T-cell (primary cell): ENCODE measurements at regions not wholly inside any gene's neighbourhood (a gene's known extent, or its start where the extent isn't known, plus 50 kb on each side); places are given as distances from the start of the nearest gene placed in this dataset.
A peak's percentile ranks its signal among the peaks of the same experiment; 100 is the strongest.

Source experiments
- ATAC-seq, 4 experiments: fragments of 200-7000 bp in 3 of 4; fragments of 150-1000 bp in 1 of 4; cut with Tn5 transposase; replicated peaks in 1 of 4; 1 replicate in 3 of 4; 2 replicates in 1 of 4; pipeline ENCODE4 v1.10.0; 2021; ENCODE audit warnings: moderate library complexity in 3 of 4, mild to moderate bottlenecking in 2 of 4, moderate number of reproducible peaks in 1 of 4
- CTCF ChIA-PET, 2 donors: fragments of 300-600 bp; sonication (Branson Sonifier 250); formaldehyde crosslinking; loops; one replicate each; lab custom pipeline; 2022; ENCODE audit warnings: antibody characterized with exemption in 2 of 2; lab: Charles Lee
- POLR2A ChIA-PET, 2 donors: fragments of 300-600 bp; sonication (Branson Sonifier 250); formaldehyde crosslinking; loops; one replicate each; lab custom pipeline; 2022; ENCODE audit warnings: antibody characterized with exemption in 2 of 2; lab: Charles Lee
- DNase-seq, 35 experiments: peaks; one replicate each; pipeline versions ENCODE4 v3.0.0 to v3.0.0-alpha.2; 2013 to 2023
- H3K27ac ChIP-seq: one replicate; pipeline ENCODE4 v1.5.1; 2013; ENCODE audit warnings: low read length
- H3K27me3 ChIP-seq, 2 experiments: replicated peaks in 1 of 2; 1 replicate in 1 of 2; 2 replicates in 1 of 2; pipeline versions ENCODE4 v1.6.1 to v1.7.0; 2013; ENCODE audit warnings: low read length in 1 of 2, mixed read lengths in 1 of 2; ENCODE audit not compliant: control insufficient read depth in 2 of 2, insufficient read depth in 2 of 2; ENCODE audit errors: extremely low read depth in 1 of 2
- H3K36me3 ChIP-seq, 2 donors: 1 replicate in 1 of 2; 2 replicates in 1 of 2; pipeline versions ENCODE4 v1.6.1 to v1.7.0; 2013; ENCODE audit warnings: low read length in 1 of 2; ENCODE audit not compliant: control insufficient read depth in 2 of 2, insufficient read depth in 1 of 2; ENCODE audit errors: extremely low read depth in 1 of 2
- H3K4me1 ChIP-seq, 2 experiments: 1 replicate in 1 of 2; 2 replicates in 1 of 2; pipeline versions ENCODE4 v1.6.1 to v1.7.0; 2013; ENCODE audit warnings: low read length in 2 of 2, mixed read lengths in 1 of 2; ENCODE audit not compliant: insufficient read depth in 2 of 2, control insufficient read depth in 1 of 2; ENCODE audit errors: extremely low read depth in 1 of 2
- H3K4me3 ChIP-seq, 2 donors: 1 replicate in 1 of 2; 2 replicates in 1 of 2; pipeline versions ENCODE4 v1.5.1 to v1.7.0; 2013; ENCODE audit warnings: mild to moderate bottlenecking in 2 of 2, low read length in 1 of 2, moderate library complexity in 1 of 2; ENCODE audit not compliant: control insufficient read depth in 1 of 2; ENCODE audit errors: extremely low read depth in 1 of 2
- H3K9me3 ChIP-seq: 2 replicates; pipeline ENCODE4 v1.7.0; 2013
- H3K27ac Mint-ChIP-seq, 2 donors: one replicate each; pipeline ENCODE4 v1.8.0; 2020 to 2021; ENCODE audit warnings: mild to moderate bottlenecking in 2 of 2, mixed read lengths in 2 of 2
- H3K27me3 Mint-ChIP-seq, 2 donors: one replicate each; pipeline ENCODE4 v1.8.0; 2021 to 2022; ENCODE audit warnings: mixed read lengths in 2 of 2
- H3K36me3 Mint-ChIP-seq: one replicate; pipeline ENCODE4 v1.8.0; 2021; ENCODE audit warnings: mixed read lengths
- H3K4me1 Mint-ChIP-seq, 3 donors: one replicate each; pipeline ENCODE4 v1.8.0; 2020 to 2022; ENCODE audit warnings: mixed read lengths in 3 of 3, mild to moderate bottlenecking in 1 of 3
- H3K4me3 Mint-ChIP-seq, 3 donors: one replicate each; pipeline ENCODE4 v1.8.0; 2020 to 2022; ENCODE audit warnings: mild to moderate bottlenecking in 3 of 3, mixed read lengths in 3 of 3, moderate library complexity in 3 of 3
- H3K9me3 Mint-ChIP-seq, 3 donors: one replicate each; pipeline ENCODE4 v1.8.0; 2020 to 2022; ENCODE audit warnings: mixed read lengths in 3 of 3
- WGBS: methylation state at CpG from one replicate; pipeline ENCODE4 v1.1.5; 2013; ENCODE audit warnings: missing lambda C conversion rate; ENCODE audit not compliant: insufficient coverage; 5-methylcytosine and 5-hydroxymethylcytosine counted together

DNA sequence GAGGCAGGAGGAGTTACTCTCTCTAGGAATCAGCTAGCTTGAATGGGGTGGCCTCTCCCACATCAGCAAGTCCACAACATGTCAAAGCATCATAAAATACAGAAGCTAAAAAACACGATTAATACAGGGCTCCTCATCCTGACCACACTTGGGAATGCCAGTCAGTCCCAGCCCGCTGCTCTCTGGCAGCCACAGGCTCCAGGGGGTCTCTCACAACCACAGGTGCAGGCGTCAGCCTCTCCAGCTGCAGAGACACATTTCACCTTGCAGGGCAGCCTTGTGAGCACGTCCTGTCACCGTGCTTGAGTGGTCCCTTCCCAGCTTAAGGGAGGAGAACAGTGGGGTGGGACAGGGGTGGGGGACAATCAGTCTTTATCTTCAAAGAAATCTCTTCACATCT is 137.4 kb upstream of the SH3BP4 start:
- ChIA-PET POLR2A (no interaction called here), CTCF (no interaction called here)
- Histone ChIP-seq H3K4me1 (no peaks in the 10 kb centered on the region), H3K4me3 (no peak overlapping the region), H3K9me3 (no peaks in the 10 kb centered on the region), H3K36me3 (no peaks in the 10 kb centered on the region), H3K27ac (no peak overlapping the region), H3K27me3 (peaks cover 0 to 10% of the 10 kb centered on the region in 2 experiments)
- Mint-ChIP-seq H3K9me3 (no peaks in the 10 kb centered on the region), H3K27ac (no peak overlapping the region), H3K4me3 (no peak overlapping the region), H3K36me3 (no peaks in the 10 kb centered on the region), H3K27me3 (peaks cover 25 to 32% of the 10 kb centered on the region in 2 donors), H3K4me1 (no peaks in the 10 kb centered on the region)
- ATAC-seq: no peak
- DNase-seq: no peak
- WGBS: 53% methylated on average over 2 of the region's 5 CpGs

GRCh38 chr2:234812851-234813250 is 139.0 kb upstream of the SH3BP4 start:
- Mint-ChIP-seq H3K4me3 (no peak overlapping the region), H3K9me3 (no peaks in the 10 kb centered on the region), H3K27me3 (peaks cover 29 to 37% of the 10 kb centered on the region in 2 donors), H3K4me1 (no peaks in the 10 kb centered on the region), H3K36me3 (no peaks in the 10 kb centered on the region), H3K27ac (no peak overlapping the region)
- CTCF ChIA-PET: no interaction called here
- Histone ChIP-seq H3K4me3 (no peak overlapping the region), H3K9me3 (no peaks in the 10 kb centered on the region), H3K27ac (no peak overlapping the region), H3K36me3 (no peaks in the 10 kb centered on the region), H3K4me1 (no peaks in the 10 kb centered on the region), H3K27me3 (peaks cover 0 to 13% of the 10 kb centered on the region in 2 experiments)
- no peak for DNase-seq
- POLR2A ChIA-PET: no interaction called here
- WGBS: 82% methylated on average over 2 of the region's 2 CpGs
- no peak for ATAC-seq

DNA sequence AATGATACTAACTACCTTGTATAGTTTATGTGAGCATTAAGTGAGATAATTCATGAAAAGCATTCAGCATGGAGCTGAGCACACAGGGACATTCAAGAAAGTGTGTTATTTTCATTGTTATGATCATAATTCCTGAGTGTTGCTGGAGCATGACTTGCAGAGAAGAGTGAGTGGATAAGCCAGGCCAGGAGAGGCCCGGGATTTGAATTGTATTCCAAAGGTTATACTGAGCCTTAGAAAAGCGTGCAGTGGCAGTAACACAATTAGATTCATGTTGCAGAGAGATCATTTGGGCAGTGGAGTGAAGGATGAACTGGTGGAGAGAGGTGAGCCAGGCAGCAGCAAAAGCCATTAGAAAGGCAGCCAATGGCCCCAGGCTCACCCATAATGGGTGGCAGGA is 142.9 kb upstream of the SH3BP4 start:
- H3K4me3 ChIP-seq: no peak overlapping the region
- DNase-seq (no peak), ATAC-seq (no peak)
- no peaks in the 10 kb centered on the region for H3K4me1 ChIP-seq
- peaks cover 0 to 7% of the 10 kb centered on the region in 2 experiments for H3K27me3 ChIP-seq
- no peaks in the 10 kb centered on the region for H3K36me3 ChIP-seq
- H3K4me3 Mint-ChIP-seq: no peak overlapping the region
- 58% methylated on average over 2 of the region's 2 CpGs for WGBS
- CTCF ChIA-PET: no interaction called here
- no peaks in the 10 kb centered on the region for H3K9me3 ChIP-seq
- POLR2A ChIA-PET: no interaction called here
- H3K27me3 Mint-ChIP-seq: peaks cover 29 to 35% of the 10 kb centered on the region in 2 donors
- H3K36me3 Mint-ChIP-seq: no peaks in the 10 kb centered on the region
- H3K9me3 Mint-ChIP-seq: no peaks in the 10 kb centered on the region
- H3K27ac ChIP-seq: no peak overlapping the region
- H3K27ac Mint-ChIP-seq: no peak overlapping the region
- H3K4me1 Mint-ChIP-seq: no peaks in the 10 kb centered on the region

- ChIA-PET CTCF (no interaction called here), POLR2A (no interaction called here)
- Mint-ChIP-seq H3K36me3 (no peaks in the 10 kb centered on the region), H3K27me3 (peaks cover 17 to 25% of the 10 kb centered on the region in 2 donors), H3K27ac (no peak overlapping the region), H3K4me1 (no peaks in the 10 kb centered on the region), H3K4me3 (no peak overlapping the region), H3K9me3 (no peaks in the 10 kb centered on the region)
- Histone ChIP-seq H3K9me3 (no peaks in the 10 kb centered on the region), H3K36me3 (no peaks in the 10 kb centered on the region), H3K4me3 (no peak overlapping the region), H3K27me3 (peaks cover 0 to 3% of the 10 kb centered on the region in 2 experiments), H3K27ac (no peak overlapping the region), H3K4me1 (no peaks in the 10 kb centered on the region)
- no peak for DNase-seq
- WGBS: no CpG with 5 or more reads among the region's 1 CpG
- no peak for ATAC-seq
Measured at GRCh38 chr2:234806818-234807217, 145.0 kb upstream of the SH3BP4 start.

DNA sequence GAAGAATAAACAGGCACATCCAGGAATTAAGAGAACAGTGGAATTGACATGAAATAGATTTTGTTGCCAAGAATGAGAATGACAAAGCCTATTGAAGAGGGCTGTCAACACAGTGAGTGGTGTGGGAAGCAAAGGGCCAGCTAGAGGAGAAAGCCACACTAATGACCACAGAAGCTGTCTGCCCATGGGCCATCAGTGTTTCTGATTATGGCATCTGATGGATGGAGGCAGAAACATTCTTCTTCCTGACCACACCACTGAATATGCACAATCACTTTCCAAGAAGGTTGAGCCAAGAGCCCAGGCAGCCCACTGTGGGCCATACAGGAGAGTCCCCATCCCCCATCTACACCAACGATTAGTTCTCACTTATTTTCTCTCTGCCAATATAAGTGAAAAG is 146.0 kb upstream of the SH3BP4 start:
- Mint-ChIP-seq H3K36me3 (no peaks in the 10 kb centered on the region), H3K27me3 (peaks cover 19 to 28% of the 10 kb centered on the region in 2 donors), H3K9me3 (no peaks in the 10 kb centered on the region), H3K4me3 (no peak overlapping the region), H3K4me1 (no peaks in the 10 kb centered on the region), H3K27ac (peak overlapping the region in 1 of 2 donors; percentile 27)
- CTCF ChIA-PET: no interaction called here
- Histone ChIP-seq H3K9me3 (no peaks in the 10 kb centered on the region), H3K27ac (no peak overlapping the region), H3K27me3 (peaks cover 0 to 9% of the 10 kb centered on the region in 2 experiments), H3K4me1 (no peaks in the 10 kb centered on the region), H3K4me3 (no peak overlapping the region), H3K36me3 (no peaks in the 10 kb centered on the region)
- ATAC-seq (no peak), DNase-seq (no peak)
- POLR2A ChIA-PET: no interaction called here
- WGBS: no CpG with 5 or more reads among the region's 1 CpG

DNA sequence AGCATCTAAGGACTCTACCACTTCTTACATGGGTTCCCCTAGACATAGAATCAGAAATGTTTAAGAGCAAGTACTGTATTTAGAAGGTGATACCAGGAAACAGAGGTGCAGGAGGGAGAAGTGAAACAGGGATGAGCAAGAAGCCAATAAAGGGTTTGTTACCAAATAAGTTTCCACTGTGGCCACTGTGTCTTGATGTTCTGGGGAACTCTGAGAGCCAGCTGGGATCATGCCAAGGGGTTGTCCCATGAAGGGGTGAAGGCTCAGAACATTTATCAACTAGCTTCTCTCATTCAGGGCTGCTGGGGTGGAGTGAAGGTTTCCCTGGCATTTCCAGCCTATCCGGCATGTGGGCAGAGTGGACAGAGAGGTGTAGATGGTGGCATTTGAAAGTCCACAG is 147.1 kb upstream of the SH3BP4 start:
- no peaks in the 10 kb centered on the region for H3K36me3 ChIP-seq
- no peaks in the 10 kb centered on the region for H3K9me3 ChIP-seq
- Mint-ChIP-seq H3K9me3 (no peaks in the 10 kb centered on the region), H3K27me3 (peaks cover 20 to 24% of the 10 kb centered on the region in 2 donors), H3K4me3 (no peak overlapping the region), H3K4me1 (no peaks in the 10 kb centered on the region), H3K27ac (no peak overlapping the region), H3K36me3 (no peaks in the 10 kb centered on the region)
- ChIA-PET POLR2A (no interaction called here), CTCF (no interaction called here)
- H3K4me1 ChIP-seq: no peaks in the 10 kb centered on the region
- H3K4me3 ChIP-seq: no peak overlapping the region
- 60% methylated on average over 1 of the region's 1 CpG for WGBS
- DNase-seq (no peak), ATAC-seq (no peak)
- H3K27me3 ChIP-seq: peaks cover 0 to 13% of the 10 kb centered on the region in 2 experiments
- no peak overlapping the region for H3K27ac ChIP-seq

GRCh38 chr2:234802845-234803171 is 149.0 kb upstream of the SH3BP4 start:
- ATAC-seq: no peak
- no peaks in the 10 kb centered on the region for H3K9me3 Mint-ChIP-seq
- H3K36me3 Mint-ChIP-seq: no peaks in the 10 kb centered on the region
- Histone ChIP-seq H3K9me3 (no peaks in the 10 kb centered on the region), H3K27ac (no peak overlapping the region), H3K4me1 (no peaks in the 10 kb centered on the region), H3K4me3 (no peak overlapping the region), H3K36me3 (no peaks in the 10 kb centered on the region), H3K27me3 (peaks cover 0 to 17% of the 10 kb centered on the region in 2 experiments)
- CTCF ChIA-PET: no interaction called here
- H3K4me3 Mint-ChIP-seq: no peak overlapping the region
- no peak overlapping the region for H3K27ac Mint-ChIP-seq
- WGBS: 100% methylated on average over 1 of the region's 1 CpG
- POLR2A ChIA-PET: no interaction called here
- DNase-seq: no peak
- peaks cover 26 to 30% of the 10 kb centered on the region in 2 donors for H3K27me3 Mint-ChIP-seq
- H3K4me1 Mint-ChIP-seq: no peaks in the 10 kb centered on the region
